Stimulated activated naive CD4-positive, alpha-beta T cell (primary cell): ENCODE measurements at regions not wholly inside any gene's neighbourhood (a gene's known extent, or its start where the extent isn't known, plus 50 kb on each side); places are given as distances from the start of the nearest gene placed in this dataset.

Experiments used
- DNase-seq, 6 experiments: peaks; one replicate each; lab custom pipeline; 2025; lab: John Stamatoyannopoulos, UW

- no peak for DNase-seq
Measured at GRCh38 chr5:2187156-2187555, 304.4 kb upstream of the IRX4 start.

DNA sequence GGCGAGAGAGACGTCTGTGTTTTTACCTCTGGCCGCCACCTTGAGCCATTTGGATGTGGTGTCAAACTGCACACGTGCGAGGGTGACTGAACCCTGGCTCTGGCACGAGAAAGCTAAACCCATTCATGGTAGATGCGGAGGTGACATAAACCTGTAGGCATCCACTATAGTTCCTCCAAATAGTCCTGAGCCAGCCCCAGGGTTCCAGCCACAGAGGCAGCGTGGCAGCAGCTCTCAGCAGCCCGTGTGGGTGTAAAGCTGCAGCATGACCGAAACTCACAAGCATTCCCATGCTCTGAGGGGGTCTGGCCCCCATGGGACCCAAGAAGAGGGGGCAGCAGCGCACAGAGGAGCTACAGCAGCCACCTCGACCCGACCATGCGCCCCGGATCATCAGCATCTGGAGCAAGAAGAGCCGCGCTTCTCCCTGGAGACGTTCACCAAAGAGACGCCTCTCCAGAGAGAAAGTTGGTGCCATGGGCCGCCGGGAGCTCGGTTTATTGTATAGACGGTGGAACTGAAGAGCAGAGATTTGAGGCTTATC, 303.8 kb upstream of the IRX4 start:
- DNase-seq = no peak

DNA sequence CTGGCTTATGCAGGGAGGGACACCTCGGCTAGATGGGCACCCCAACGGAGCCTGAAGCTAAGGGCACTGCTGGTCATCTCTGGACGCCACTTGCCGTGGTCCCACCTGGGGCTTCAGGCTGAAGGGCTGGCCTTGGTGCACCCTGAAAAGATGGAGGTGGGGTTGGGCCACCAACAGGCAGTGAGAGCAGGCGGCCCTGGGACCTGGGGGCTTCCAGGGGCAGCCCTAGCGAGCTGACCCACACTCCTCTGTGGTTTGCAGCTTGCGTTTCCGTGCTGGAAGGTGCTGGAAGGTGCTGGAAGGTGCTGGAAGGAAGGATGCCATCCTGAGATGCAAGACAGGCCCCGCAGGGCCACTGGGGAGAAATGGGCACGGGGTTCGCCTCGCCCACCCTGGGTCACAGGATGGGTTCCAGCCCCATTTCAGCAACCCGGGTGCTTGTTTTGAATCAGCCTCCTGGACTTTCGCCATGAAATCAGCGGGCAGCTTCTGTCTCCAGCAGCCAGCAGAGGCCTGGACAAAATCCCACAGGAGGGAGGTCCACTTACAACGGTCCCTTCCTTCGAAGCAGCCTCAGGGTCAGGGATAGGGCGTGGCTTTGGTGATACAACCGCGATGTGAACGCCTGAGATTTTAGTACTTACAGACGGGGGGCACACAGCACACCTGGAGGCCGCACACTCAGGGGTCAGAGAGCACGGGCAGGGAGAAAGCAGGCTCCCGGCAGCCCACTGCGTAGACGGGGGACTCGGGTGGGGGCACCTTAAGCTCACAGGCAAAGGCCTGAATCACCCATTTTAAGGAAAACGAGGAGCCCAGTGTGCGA, 303.1 kb upstream of the IRX4 start:
- DNase-seq = no peak

- DNase-seq = no peak
Measured at GRCh38 chr5:2184563-2185540, 302.1 kb upstream of the IRX4 start.

GRCh38 chr5:2184026-2184366, 301.3 kb upstream of the IRX4 start:
- DNase-seq = no peak

DNA sequence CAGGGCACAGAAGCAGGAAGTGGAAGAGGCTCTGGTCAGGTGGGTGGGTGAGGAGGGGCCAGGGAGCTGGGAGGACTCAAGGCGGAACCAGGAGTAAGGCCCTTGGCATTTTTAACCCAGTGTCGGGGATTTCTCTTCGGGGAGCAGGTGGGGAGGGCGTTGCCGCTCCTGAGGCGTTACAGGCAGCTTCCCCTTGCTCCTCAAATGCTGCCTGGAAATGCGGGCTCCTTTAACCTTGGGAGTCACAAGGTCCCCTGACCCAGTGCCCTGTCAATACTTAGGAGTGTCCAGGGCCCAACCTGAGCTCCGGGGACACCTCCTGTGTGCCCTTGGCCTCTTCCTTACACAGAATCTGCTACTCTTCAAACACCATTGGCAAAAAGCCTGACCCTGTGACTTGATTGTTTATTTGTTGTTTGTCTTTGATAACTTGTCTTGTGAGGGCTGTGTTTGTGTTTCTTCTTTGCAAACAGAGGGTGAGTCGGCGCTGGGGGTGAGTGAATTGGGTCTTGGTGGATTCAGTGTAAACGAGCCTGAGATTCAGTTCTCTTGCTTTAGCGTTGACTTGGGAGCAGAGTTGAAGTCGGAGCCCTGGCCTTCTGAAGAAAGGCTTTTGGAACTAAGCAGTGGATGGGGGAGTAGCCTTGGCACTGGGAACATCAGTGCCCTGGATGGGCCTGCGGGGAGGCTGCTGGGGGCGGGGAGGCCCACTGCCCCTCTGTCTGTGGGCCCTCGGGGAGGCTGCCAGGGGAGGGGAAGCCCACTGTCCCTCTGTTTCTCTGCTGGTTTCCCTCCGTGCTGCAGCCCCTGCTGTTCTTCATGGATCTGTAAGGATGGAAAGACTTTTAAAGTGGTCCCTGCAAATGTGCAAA, 300.7 kb upstream of the IRX4 start:
- DNase-seq = no peak

- DNase-seq = no peak
Measured at GRCh38 chr5:2182020-2182419, 299.3 kb upstream of the IRX4 start.

- DNase-seq = no peak
Measured at GRCh38 chr5:2181557-2181956, 298.8 kb upstream of the IRX4 start.

DNA sequence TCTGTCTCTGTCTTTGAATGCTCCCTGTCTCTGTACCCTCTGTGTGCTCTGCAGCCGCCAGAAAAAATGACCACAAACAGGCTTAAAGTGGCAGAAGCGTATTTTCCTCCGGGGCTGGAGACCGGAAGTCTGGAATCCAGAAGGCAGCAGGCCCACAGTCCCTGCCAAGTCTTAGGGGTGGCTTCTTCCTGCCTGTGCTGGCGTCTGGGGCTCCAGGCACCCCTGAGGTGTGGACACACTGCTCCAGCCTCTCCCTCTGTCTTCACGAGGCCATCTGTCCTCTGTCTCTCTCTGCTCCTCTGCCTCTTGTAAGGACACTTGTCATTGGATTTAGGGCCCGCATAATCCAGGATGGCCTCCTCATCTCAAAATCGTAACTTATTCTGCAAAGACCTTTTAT, 298.4 kb upstream of the IRX4 start:
- DNase-seq = no peak

DNA sequence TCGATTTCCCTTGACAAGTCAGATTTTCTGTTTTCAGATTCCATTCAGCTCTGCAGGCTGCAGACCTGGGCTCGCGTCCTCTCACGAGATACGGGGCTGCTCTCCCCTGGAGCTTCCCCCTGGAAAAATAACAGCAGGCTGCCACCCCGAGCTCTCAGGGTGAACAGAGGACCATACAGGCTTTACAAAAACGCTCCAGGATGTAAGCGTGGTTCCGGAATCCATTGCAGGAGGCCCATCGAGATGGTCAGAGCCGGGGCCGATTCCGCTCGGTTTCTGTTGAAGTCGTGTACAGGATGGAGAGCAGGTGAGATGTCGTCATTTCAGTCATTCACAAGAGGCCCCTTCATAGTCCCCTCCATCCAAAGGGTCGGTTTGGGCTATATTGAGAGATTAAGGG, 297.7 kb upstream of the IRX4 start:
- DNase-seq = no peak

- no peak for DNase-seq
Measured at GRCh38 chr5:2179861-2180260, 297.1 kb upstream of the IRX4 start.

- DNase-seq = no peak
Measured at GRCh38 chr5:2178528-2178927, 295.8 kb upstream of the IRX4 start.

- no peak for DNase-seq
Measured at GRCh38 chr5:2178071-2178477, 295.3 kb upstream of the IRX4 start.

GRCh38 chr5:2177244-2177643, 294.5 kb upstream of the IRX4 start:
- DNase-seq = no peak

GRCh38 chr5:2176581-2176980, 293.9 kb upstream of the IRX4 start:
- DNase-seq = no peak

GRCh38 chr5:2175842-2176404, 293.2 kb upstream of the IRX4 start:
- no peak for DNase-seq

- no peak for DNase-seq
Measured at GRCh38 chr5:2175041-2175440, 292.3 kb upstream of the IRX4 start.

DNA sequence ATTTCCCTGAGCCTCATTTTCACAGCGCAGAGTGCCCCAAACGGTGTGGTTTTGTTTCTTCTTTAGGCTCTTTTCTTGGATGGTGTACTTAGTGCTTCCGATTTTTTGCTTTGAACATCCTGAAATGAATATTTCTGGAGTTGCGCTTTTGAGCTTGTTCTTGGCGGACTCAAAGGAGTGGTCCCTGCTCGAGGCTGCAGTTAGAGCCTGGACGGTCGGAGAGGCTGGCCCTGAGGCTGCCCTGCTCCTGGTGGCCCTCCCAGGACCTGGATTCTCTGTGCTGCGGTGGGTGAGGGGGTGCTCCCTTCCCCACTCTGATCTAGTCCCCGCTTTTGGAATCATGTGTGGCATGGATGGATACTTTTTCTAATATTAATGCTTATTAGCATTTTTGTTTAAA, 291.8 kb upstream of the IRX4 start:
- DNase-seq = no peak

- DNase-seq = no peak
Measured at GRCh38 chr5:2173151-2173834, 290.6 kb upstream of the IRX4 start.

DNA sequence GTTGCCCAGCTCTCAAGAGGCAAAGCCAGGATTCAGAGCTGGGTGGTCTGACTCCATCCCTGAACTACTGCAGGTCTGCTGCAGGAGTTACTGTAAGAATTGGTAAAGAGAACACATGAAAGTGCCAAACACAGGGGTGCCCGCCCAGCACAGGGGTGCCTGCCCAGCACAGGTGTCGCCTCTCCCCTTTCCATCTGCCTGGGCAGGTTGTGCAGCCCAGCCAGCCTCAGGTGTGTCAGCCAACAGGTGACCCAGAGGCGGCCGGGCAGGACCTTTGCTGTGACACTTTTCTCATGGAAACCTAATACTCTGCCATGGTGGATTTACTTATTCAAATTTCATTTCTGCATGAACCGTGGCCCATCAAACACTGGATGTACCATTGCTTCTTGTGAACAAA, 289.7 kb upstream of the IRX4 start:
- no peak for DNase-seq

GRCh38 chr5:2170761-2171160, 288.0 kb upstream of the IRX4 start:
- no peak for DNase-seq
